K562 (cell line): ENCODE measurements at regions not wholly inside any gene's neighbourhood (a gene's known extent, or its start where the extent isn't known, plus 50 kb on each side); places are given as distances from the start of the nearest gene placed in this dataset.
A peak's percentile ranks its signal among the peaks of the same experiment; 100 is the strongest.
"Not testable (repeated sequence)": the region's sequence is repeated elsewhere in the genome, so short reads cannot be mapped to it uniquely, and the experiment has no call there.

Experiments
- ATAC-seq: fragments of 200-7000 bp; cut with Tn5 transposase; 3 replicates; pipeline ENCODE4 v1.9.1; 2020; ENCODE audit warnings: moderate library complexity
- BruUV-seq: library from RNA; stranded (reverse); fragments of 400-500 nt; replicated peaks from 2 replicates; lab custom pipeline; 2021; lab: Mats Ljungman, UMichigan
- CTCF ChIA-PET: fragments of 300-600 bp; formaldehyde crosslinking; extraction: SDS; loops from one replicate; lab custom pipeline; 2021; ENCODE audit warnings: low intra/inter-chr PET ratio; lab: Yijun Ruan, JAX
- POLR2A ChIA-PET: fragments of 300-600, 350-650 bp; sonication (Branson Sonifier 250); formaldehyde crosslinking; extraction: SDS; loops from one replicate; lab custom pipeline; 2021; ENCODE audit warnings: antibody characterized with exemption, inconsistent platforms; lab: Yijun Ruan, JAX
- DNase-seq, 4 experiments: peaks; one replicate each; pipeline versions ENCODE4 v3.0.0 to v3.0.0-alpha.2; 2011 to 2018; ENCODE audit warnings: low spot score in 3 of 4, mixed read lengths in 3 of 4; ENCODE audit errors: extremely low read depth in 1 of 4
- FAIRE-seq: peaks from 2 replicates; lab custom pipeline; 2011; peaks lifted over from hg19 to GRCh38; lab: Jason Lieb, UNC
- H2AFZ ChIP-seq: 2 replicates; pipeline ENCODE4 v1.6.0; 2011; ENCODE audit warnings: low read depth, low read length, control low read depth, inconsistent platforms
- H3K27ac ChIP-seq: fragments of 200-600 bp; 3 replicates; pipeline ENCODE4 v1.8.0; 2011; ENCODE audit warnings: low read depth, mild to moderate bottlenecking, control low read depth, inconsistent platforms, low read length, moderate library complexity, mixed read lengths; ENCODE audit errors: extremely low read depth
- H3K27me3 ChIP-seq, 2 experiments: fragments of 300-600 bp in 1 of 2; 2 replicates in 1 of 2; 3 replicates in 1 of 2; pipeline versions ENCODE4 v1.6.0 to v1.8.0; 2011; ENCODE audit warnings: inconsistent platforms in 2 of 2, low read length in 2 of 2, mild to moderate bottlenecking in 1 of 2, mixed read lengths in 1 of 2, moderate library complexity in 1 of 2; ENCODE audit not compliant: control insufficient read depth in 2 of 2, insufficient read depth in 2 of 2
- H3K36me3 ChIP-seq: fragments of 300-600 bp; 3 replicates; pipeline ENCODE4 v1.8.0; 2011; ENCODE audit warnings: mild to moderate bottlenecking, low read length, inconsistent platforms; ENCODE audit not compliant: control insufficient read depth, insufficient read depth
- H3K4me1 ChIP-seq, 2 experiments: fragments of 200-600 bp in 1 of 2; replicated peaks in 1 of 2; 2 replicates in 1 of 2; 3 replicates in 1 of 2; pipeline versions ENCODE4 v1.5.1 to v1.8.0; 2011; ENCODE audit warnings: inconsistent platforms in 2 of 2, low read length in 2 of 2, mild to moderate bottlenecking in 1 of 2, mixed read lengths in 1 of 2, moderate library complexity in 1 of 2; ENCODE audit not compliant: control insufficient read depth in 2 of 2, insufficient read depth in 2 of 2
- H3K4me2 ChIP-seq: 2 replicates; pipeline ENCODE4 v1.6.1; 2011; ENCODE audit warnings: low read length, control low read depth, inconsistent platforms, mixed read lengths; ENCODE audit not compliant: insufficient read depth
- H3K4me3 ChIP-seq: fragments of 200-600 bp; sonication (generic), shearing (Covaris generic); 2 replicates; pipeline ENCODE4 v1.5.1; 2016; ENCODE audit warnings: control low read depth, inconsistent platforms
- H3K79me2 ChIP-seq: fragments of 200-600 bp; 3 replicates; pipeline ENCODE4 v1.8.0; 2011; ENCODE audit warnings: low read length, inconsistent platforms; ENCODE audit not compliant: control insufficient read depth, insufficient read depth
- H3K9ac ChIP-seq, 2 experiments: 2 replicates each; pipeline versions ENCODE4 v1.6.0 to v1.6.1; 2011; ENCODE audit warnings: low read depth in 2 of 2, low read length in 2 of 2, control low read depth in 1 of 2, inconsistent platforms in 1 of 2, mild to moderate bottlenecking in 1 of 2, mixed read lengths in 1 of 2; ENCODE audit not compliant: insufficient read depth in 1 of 2
- H3K9me1 ChIP-seq: one replicate; pipeline ENCODE4 v1.6.0; 2011; ENCODE audit warnings: inconsistent platforms, mild to moderate bottlenecking, low read length, moderate library complexity; ENCODE audit not compliant: control insufficient read depth, insufficient read depth
- H3K9me3 ChIP-seq: replicated peaks from 2 replicates; pipeline ENCODE4 v1.5.1; 2011; ENCODE audit warnings: low read depth, low read length, inconsistent platforms; ENCODE audit not compliant: control insufficient read depth, insufficient read depth
- H4K20me1 ChIP-seq: replicated peaks from 2 replicates; pipeline ENCODE4 v1.6.1; 2011; ENCODE audit warnings: low read length, inconsistent platforms, mixed read lengths; ENCODE audit not compliant: control insufficient read depth, insufficient read depth
- RAD21 ChIP-seq, 2 experiments: fragments of 250-450 bp in 1 of 2; fragments of 450-650 bp in 1 of 2; sonication (Bioruptor Pico) in 1 of 2; formaldehyde crosslinking in 1 of 2; IDR thresholded peaks in 1 of 2; conservative IDR thresholded peaks in 1 of 2; 2 replicates each; pipeline versions ENCODE4 v1.4.0 to v1.8.0; 2020 to 2022; ENCODE audit warnings: mild to moderate bottlenecking in 2 of 2, moderate library complexity in 1 of 2
- WGBS: fragments of 100-300 bp; shearing (Covaris generic); methylation state at CpG from one replicate; pipeline ENCODE4 v1.1.6; 2016; ENCODE audit warnings: low coverage, mixed read lengths; ENCODE audit not compliant: insufficient coverage; ENCODE audit errors: missing lambda C conversion rate; 5-methylcytosine and 5-hydroxymethylcytosine counted together
- in situ Hi-C: fragments of 300-500 bp; cut with MboI; formaldehyde crosslinking; loops from 4 replicates; pipeline ENCODE4 v1.15.0; 2018; ENCODE audit warnings: inconsistent platforms, mixed read lengths
- intact Hi-C: fragments of 100-400 bp; cut with micrococcal nuclease; formaldehyde crosslinking; loops from 2 replicates; pipeline ENCODE4 v1.14.2; 2022

DNA sequence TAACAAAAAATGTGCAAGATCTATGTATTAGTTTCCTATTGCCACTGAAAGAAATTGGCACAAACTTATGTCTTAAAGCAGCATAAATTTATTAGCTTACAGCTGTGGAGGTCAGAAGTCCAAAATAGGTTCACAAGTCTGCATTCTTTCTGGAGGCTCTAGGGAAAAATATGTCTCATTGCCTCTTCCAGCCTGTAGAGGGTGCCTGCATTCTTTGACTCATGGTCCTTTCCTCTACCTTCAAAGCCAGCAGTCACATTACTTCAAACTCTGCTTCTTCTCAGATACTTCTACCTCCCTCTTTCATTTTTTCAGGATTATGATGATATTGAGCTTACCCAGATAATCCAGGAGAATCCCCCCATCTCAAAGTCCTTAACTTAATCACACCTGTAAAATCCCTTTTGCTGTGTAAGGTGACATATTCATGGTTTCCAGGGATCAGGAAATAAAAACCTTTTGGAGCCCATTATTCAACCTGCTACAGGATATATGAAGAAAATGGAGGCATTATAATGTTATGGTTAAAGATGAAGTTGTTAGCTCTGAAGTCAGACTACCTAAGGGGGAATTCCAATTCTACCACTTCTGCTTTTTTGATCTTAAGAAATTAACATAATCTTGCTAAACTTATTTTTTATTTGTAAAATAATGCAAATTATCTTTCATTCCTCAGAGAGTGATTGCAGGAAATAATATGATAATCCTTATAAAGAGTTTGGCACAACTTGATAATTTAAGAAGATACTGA lies 686.2 kb downstream of the PRIM2 start:
- BruUV-seq, in situ Hi-C loops, H3K27me3 ChIP-seq, H3K4me2 ChIP-seq, H3K9ac ChIP-seq, H3K79me2 ChIP-seq, DNase-seq, intact Hi-C loops, H3K4me1 ChIP-seq, H4K20me1 ChIP-seq, H3K36me3 ChIP-seq, H3K4me3 ChIP-seq, ATAC-seq, H3K9me3 ChIP-seq, FAIRE-seq, CTCF ChIA-PET, H3K27ac ChIP-seq, H2AFZ ChIP-seq, POLR2A ChIA-PET, H3K9me1 ChIP-seq: not testable (repeated sequence)
- TF ChIP-seq RAD21 (CRISPR knock-in tag; conservative IDR thresholded peaks at IDR 0.05 in 1 of 2, IDR thresholded peaks at IDR 0.05 in 1 of 2) = peak in 1 of 2 experiments; percentile 15; a peak in 1 of 4 replicates

DNA sequence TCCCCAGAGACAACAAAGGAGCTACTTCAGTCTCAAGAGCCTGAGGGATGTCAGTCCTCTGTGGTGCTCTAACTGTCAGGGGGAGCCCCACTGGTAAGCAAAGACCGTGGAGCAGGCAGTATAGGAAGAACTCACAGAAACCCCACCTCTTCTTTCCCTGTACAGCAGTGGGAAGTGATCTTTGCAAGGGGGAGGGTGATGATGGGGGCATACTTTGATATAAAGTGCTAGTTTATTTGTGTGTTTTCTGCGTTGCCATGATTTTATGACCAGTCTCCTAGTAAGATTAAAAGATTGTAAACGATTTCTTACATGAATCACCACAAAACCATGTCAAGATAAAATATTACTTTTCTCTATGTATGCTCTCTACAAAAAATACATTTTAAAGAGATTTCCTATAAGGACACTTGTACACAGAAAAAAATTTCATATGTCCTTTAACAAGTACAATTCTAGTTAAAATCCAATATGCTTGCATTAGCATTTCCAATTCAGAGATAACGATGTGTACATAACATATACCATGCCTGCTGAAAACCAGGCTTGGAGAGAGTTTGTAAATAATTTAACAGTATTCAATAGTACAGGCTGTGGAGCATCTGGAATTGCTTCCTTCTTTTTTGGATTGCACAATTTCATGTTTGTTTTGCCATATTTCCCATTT lies 690.0 kb downstream of the PRIM2 start:
- H3K4me2 ChIP-seq, H3K9me3 ChIP-seq, H3K9me1 ChIP-seq, H4K20me1 ChIP-seq, BruUV-seq, H3K36me3 ChIP-seq, H3K4me1 ChIP-seq, POLR2A ChIA-PET, CTCF ChIA-PET, ATAC-seq, H3K4me3 ChIP-seq, H3K27me3 ChIP-seq, intact Hi-C loops, H3K79me2 ChIP-seq, in situ Hi-C loops, H3K27ac ChIP-seq, H2AFZ ChIP-seq, H3K9ac ChIP-seq, FAIRE-seq: not testable (repeated sequence)
- WGBS = 0% methylated on average over 4 of the region's 4 CpGs
- DNase-seq = peak in 1 of 4 experiments; percentile 2

DNA sequence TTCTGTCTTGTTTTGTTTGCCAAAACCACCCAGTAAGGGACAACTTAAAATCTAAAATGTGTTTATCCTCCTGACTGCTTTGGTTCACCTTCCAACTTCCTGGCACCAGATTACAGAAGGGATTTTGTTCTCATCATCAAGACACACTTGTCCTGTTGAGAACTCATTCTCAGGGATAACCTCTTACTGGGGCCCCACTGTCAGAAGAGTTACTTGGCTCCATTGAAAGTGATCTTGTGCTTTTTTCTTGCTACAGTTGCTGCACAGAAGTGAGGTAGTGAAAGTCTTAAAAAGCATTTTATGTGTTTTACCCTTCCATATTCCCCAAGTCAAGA lies 690.5 kb downstream of the PRIM2 start:
- H3K27ac ChIP-seq, H3K9me1 ChIP-seq, H4K20me1 ChIP-seq, H3K9ac ChIP-seq, in situ Hi-C loops, H3K79me2 ChIP-seq, intact Hi-C loops, BruUV-seq, H2AFZ ChIP-seq, FAIRE-seq, DNase-seq, H3K4me3 ChIP-seq, ATAC-seq, POLR2A ChIA-PET, H3K36me3 ChIP-seq, H3K4me1 ChIP-seq, H3K9me3 ChIP-seq, H3K4me2 ChIP-seq, H3K27me3 ChIP-seq, CTCF ChIA-PET: not testable (repeated sequence)
